Stromal cell of bone marrow (primary cell): ENCODE measurements at regions not wholly inside any gene's neighbourhood (a gene's known extent, or its start where the extent isn't known, plus 50 kb on each side); places are given as distances from the start of the nearest gene placed in this dataset.

Experiments
- DNase-seq: peaks from one replicate; pipeline ENCODE4 v3.0.0-alpha.2; 2012; ENCODE audit warnings: low read depth

DNA sequence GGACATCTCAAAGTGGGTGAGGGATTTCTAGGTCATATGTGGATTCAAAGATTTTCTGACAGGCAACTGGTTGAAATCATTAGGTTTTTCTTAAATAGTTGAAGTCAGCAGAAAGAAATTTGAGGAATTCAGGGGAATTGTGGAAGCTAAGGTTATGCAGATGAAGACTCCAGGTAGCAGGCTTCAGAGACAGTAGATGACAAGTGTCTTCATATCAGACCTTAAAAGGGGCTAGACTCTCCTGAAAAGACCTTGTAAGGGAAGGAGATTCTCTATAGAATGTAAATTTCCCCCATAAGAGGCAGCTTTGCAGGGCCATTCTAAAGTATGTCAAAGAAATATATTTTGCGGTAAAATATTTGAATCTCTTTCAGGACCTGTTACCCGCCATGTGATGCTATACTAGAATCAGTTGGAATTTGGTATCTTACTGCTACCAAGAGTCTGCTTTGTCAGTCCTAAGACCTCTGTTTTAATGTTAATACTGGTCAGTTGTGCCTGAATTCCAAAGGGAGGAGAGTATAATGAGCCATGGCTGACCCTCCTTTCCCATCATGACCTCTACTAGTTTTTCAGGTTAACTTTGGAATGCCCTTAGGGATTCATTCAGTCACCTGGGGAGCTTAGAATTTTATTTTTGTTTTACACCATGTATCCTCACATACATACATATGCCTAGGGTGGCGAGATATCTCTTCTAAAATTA, 1115.5 kb upstream of the SLC10A2 start:
- no peak for DNase-seq

DNA sequence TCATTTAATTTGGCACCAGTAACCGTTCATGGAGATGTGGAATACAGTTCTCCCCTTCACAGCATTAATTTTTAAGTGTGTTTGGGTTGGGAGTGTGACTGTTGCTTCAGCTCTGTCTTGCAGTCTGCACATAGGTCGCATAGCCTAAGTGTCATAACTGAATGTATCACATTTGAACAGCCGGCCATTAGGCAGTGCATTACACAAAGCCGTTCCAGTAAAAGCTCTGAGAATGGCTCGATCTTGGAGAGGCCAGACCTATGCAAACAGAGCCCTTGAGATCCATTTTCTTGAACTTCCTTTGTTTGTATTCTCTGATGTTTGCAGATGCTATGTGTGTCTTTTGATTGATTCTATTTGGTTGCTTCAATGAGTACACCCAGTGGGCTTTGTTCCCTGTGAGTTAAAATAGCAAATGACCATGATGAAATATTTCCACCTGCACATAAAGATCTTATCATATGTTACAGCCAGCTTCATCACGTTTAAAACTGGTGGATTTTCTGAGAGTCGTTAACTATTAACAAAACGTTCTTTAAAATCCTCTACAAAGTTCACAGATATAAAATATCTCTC, 1104.9 kb upstream of the SLC10A2 start:
- no peak for DNase-seq

DNA sequence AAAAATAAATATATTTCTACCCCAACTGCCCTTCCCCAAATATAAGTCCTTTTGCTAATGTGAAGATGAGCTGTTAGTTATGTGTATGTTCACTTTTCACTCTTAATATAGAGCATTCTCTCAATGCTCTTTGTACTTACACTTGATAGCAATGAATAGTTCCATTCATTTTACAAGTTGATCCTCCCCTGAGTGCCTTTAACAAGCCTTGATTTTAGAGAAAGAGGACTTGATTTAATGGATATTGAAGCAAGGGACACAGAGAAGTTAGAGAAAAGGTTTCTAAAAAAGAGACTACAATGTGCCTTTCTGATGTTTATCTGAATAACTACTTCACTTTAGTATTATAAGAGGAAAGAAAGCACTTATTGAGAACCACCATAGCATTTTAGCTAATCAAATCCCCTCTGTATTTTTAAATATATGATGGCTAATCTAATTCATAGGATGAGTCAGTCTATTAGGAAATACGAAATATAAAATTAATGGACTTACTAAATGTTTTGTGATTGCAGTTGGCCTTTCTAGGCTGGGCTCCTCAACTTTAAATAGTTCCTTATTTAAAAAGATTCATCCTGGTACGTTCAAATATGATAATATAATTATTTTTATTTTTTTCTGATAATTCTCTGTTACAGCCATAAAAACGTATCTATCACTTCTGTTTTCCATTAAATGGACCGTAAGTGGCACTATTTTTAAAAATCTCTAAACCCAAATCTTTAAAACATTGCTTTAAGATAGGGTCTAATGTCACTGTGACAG, 1097.8 kb upstream of the SLC10A2 start:
- no peak for DNase-seq

DNA sequence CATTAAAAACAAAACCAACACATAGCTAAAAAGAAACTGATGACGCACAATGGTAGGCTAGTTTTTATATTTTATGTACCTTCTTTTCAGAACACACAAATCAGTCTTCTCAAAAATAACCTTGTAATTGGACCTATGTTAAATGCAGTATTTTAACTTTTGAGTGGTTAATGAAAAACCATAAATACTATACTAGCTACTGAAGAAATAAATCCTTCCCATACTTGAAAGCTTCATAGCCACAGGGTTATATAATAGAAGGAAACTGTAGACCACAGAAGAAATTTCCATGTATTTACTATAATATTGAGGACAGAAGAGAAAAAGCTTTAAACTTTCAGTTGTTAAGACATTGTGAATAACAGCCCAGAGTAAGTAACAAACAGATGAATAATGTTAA, 1094.3 kb upstream of the SLC10A2 start:
- DNase-seq: no peak

DNA sequence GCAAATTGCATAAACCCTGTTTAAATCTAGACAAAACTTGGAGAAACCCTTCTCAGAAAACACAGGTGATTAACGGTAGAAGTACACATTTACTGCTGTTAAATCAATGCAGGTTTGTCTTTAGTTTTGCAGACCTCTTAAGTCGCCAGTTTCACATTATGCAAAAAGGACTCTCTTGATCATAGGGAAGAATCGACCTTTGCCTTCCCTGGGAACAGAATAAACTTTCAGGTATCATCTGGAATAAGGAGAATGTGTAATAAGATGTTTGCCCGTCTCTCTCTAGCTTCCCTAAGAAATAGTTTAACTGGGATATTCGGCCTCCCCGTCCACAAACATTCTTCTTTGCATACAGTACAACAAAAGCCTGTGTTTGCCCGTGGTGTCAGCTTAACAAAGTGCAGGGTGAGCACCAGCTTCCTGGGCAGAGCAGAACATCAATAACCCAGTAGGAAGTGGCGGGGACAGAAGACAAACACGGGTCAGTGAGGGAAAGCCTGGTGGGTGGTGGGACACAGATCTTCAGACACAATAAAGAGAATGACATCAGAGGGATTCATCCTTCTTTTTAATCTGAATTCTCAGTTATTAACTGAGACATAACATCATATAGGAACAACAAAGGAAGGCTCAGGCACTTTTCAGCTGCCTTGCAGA, 1077.7 kb upstream of the SLC10A2 start:
- DNase-seq: no peak

DNA sequence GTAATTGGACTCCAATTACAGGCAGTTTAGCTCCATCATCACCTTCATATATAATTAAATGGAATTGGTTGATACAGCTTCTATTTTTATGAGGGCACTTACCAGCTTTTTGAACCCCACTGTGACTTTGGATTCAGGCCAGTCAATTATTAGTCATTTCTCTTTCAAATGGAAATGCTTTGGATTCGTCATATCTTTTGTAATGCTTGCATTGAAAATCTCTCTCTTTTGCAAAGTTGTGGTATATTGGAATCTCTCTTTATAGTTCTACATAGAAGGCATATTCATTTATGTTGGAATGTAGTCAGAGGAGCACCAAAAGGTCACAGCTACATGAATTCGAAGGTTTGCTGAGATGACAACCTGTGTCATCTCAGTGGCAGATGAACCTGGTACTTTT, 1074.3 kb upstream of the SLC10A2 start:
- DNase-seq: no peak

DNA sequence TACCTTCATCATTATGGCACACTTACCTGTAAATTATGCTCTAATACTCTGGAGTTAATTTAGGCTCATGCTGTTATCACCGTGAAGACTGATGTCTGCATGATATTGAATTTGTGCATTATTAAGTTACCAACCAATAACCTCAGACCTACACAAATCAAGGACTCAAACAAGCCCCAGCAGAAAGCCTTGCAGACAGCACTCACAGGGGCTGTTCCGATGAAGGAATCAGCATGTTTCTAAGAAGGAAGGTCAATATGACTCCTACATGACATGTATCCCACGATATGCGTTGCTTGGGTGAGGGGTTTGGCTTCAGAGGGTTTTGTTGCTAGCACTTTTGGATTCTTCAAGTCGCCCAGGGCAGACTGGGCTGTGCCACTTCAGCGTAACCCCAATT, 1071.2 kb upstream of the SLC10A2 start:
- no peak for DNase-seq

DNA sequence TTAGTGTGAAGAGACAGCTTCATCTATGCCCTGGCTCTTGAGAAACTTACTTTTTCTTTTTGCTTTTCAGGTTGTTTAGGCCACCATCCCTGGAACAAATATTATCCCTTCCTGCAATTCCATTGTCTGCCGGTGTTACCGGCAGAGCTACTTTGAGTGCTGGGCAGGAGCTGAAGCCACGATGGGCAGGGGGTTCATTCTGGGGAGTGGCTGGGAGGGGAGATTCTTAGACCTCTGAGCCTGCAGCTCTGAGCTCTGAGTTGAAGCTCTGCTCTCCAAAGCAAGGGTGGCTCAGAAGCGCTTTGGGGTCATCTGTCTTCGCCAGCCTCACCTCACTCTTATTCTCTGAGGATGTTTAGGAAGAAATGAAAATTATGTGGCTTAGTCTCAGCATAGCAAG, 1066.6 kb upstream of the SLC10A2 start:
- DNase-seq: no peak

DNA sequence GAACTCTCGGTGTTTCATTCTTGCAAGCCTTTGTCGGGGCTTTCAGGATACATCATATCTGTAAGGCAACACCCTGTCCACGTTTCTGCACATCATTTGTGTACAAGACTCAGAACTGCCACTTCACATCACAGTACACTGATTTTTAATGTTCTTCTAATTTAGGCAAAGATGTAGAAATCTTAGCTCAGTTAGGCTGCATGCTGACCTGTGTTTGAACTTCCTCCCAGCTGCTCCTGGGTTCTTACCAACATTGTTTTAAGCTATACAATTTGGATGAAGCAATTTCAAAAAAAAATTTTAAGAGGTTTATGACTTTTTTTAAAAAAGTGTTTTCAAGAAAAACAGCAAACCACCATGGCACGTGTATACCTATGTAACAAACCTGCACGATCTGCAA, 1047.9 kb upstream of the SLC10A2 start:
- no peak for DNase-seq

DNA sequence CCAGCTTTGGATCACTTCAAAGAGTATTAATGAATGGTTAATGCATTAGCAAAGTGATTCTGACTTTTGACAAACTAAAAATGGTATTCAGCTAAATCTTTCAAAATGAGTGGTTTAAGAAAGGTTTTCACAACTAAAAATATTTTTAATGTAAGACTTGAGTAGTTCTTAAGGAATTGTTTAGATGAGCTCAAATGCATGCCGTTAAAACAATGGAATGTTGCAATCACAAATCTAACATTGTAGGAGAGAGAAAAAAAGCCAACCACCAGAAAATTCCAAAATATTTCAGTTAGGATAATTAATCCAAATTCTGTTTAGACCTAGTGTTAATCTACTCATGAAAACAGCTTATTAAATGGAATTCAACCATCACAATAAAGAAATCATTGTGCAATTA, 1044.8 kb upstream of the SLC10A2 start:
- no peak for DNase-seq

DNA sequence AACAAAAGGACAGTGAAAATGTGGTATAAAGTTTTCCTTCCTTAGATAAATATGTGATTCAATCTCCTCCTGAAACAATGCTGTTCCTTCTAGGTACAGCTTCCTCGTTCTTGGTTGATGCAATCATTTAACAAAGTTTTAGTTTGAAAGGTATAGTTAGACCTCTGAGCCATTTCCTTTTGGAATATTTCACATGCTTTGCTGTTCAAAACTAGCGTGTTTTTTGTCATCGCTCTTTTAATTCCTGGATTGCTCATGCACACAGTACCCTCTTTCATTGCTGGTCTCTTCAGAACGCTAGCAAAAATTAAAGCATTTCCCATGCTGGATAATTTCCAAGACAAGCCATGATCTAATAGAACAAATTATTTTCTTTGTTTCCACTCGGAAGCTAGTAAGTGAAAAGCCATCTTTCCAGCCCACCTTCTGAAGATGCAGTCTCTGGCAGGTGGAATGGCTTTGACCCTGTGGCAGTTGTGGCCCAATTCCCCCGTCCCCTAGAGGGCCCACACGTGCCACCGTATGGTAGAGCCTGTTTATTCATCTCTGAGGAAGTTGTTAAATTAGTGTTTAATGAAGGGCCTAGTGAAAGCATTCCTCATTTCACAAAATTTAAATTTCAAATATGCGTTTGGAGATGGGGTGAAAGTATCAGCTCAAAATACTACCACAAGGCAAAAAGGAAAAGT, 1040.6 kb upstream of the SLC10A2 start:
- no peak for DNase-seq

DNA sequence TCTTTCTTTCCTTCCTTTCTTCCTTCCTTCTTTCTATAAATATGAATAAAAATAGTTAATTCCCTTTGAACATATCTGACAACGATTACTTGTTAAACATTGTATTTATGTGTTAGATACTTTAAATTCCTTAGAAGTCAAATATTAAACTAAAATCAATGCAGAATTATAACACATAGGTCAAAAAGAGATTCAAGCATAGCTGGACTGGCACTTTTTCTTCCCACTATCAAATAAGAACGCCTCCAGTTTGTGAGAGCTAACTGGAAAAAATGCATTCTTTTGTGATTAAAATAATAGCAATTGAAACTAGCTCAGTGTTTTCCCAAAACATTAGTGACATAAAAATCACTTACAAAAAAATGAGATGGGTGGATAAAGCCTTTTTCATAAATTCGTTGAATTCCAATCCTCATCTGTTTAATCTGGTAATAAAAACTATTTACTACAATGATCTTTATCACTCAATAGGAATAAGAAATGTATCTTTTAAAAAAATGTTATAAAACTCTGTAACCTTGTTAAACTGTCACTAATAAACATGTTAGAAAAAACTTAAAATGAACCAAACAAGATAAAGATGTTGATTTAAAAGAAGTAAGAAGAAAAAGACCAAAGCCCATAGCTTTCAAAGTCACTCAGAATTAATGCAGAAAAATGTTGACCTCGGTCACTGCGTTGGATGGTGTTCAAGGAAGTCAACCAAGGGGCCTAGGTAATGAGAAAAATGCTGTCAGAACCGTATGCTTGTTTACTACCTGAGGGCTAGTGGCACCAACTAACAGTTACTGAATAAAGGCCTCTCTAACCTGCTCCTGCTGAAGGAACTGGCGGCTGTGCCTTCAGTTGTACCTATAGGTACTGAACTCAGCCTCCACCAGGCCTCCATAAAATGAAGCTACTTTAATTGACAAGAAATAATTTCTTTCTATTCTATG, 1039.5 kb upstream of the SLC10A2 start:
- DNase-seq: no peak

DNA sequence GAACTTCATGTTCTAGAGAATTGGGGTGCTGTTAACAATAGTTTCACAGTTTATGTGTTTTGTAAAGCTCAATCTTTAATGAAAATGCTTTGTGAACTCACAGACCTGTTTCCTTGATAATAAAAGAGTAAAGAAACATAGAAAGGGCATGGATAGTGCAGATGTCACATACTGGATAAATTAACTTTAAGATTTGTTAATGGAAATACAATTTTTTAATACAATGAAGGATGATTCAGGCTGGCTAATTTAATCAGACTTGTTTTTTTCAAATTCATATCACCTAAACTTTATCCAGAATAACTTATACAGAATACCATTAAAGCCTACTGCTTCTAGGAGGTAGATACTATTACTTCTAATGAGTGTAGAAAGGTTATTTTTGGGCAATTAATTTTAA, 1033.5 kb upstream of the SLC10A2 start:
- DNase-seq: no peak

DNA sequence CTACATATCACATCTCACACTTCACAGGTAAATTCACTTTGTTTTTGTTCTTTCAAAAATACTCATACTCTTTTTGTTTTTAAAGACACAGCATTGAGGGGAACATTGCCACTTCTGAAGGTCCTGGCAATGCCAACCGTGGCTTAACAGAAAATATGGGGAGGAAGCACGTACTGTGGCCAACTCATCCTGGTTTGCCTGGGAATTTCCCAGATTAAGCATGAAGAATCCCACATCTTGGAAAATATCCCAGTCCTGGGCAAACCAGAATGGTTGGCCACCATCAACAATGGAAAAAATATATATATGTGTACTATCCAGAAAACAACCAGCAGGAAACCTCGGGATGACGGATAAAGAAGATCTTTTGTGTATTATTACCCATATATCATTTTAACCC, 1032.2 kb upstream of the SLC10A2 start:
- DNase-seq: no peak

DNA sequence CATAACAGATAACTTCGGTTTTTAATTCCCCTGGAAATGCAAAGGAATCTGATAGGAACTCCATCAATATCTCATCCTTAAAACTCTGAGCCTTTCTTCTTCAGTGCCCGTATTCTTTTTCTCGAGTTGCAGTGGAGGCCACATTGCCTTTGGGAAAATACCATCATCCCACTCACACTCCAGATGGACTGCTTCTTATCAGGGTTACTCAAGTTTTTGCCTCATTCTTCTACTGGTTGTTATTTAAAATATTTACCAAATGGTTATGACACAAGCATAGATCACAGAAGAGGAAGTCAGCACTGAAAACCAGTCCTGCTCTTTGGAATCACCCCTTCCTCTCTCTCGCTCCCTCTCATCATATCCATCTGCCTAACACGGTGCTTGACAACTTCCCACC, 1020.5 kb upstream of the SLC10A2 start:
- no peak for DNase-seq

DNA sequence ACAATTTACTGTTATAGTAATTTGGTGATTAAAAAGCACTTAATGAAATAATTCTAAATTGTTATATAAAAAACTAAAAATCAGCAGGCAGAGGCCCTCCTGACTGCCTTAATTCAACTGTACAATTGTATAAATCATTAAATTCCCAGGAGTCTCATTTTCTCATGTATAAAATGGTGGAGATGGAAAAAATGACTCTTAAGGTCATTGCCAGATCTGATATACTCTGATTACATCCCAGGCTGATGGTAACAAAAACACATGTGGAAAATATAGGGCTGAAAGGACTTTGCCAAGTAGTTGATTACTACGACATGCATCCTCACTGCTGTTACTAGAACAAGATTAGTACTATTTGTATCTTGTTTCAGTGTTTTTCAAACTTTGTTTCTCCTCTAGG, 1020.0 kb upstream of the SLC10A2 start:
- no peak for DNase-seq

DNA sequence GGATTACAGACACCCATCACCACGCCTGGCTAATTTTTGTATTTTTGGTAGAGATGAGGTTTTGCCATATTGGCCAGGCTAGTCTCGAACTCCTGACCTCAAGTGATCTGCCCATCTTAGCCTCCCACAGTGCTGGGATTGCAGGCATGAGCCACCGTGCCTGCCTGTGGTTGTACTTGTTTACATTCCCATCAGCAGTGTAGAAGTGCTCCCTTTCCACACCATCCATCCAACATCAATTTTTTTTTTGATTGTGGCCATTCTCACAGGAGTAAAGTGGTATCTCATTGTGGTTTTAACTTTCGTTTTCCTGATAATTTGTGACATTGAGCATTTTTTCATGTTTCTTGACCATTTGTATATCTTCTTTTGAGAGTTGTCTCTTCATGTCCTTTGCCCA, 1019.4 kb upstream of the SLC10A2 start:
- DNase-seq: no peak

DNA sequence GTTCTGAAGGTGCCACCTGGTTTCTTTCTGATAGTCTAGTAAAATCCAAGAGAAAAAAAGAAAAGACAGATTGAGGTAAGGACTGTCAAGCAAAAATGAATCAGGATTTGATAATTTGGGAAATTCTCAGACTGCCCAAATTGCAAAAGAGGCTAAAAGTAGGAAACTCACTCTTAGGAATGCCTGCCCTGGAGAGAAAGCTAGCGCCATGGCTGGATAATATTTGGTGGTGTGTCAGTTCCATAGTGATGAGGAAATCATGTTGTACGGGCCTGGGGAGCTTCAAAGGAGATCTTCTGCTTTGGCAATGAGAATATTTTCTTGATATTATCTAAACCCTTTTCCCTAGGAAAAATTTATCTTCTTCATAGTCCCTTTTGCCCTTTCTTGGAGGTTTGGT, 1008.1 kb upstream of the SLC10A2 start:
- no peak for DNase-seq

DNA sequence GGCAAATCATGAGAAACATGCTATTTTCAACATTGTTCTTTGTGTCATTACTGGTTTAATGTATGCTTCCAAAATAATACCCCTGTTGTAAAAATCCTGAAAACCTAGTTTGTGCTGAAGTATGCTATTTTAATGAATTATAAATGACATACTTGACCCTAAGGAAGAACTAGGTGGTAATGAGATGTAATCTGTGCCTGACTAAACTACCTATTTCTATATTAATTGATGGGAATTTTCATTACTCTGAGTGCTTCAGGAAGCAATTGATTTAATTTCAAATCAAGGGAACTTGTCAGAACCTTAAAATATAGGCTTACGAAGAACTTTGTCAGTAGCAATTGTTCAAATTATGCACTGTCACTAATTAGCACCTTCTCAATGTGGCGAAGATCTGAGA, 1005.6 kb upstream of the SLC10A2 start:
- DNase-seq: no peak

DNA sequence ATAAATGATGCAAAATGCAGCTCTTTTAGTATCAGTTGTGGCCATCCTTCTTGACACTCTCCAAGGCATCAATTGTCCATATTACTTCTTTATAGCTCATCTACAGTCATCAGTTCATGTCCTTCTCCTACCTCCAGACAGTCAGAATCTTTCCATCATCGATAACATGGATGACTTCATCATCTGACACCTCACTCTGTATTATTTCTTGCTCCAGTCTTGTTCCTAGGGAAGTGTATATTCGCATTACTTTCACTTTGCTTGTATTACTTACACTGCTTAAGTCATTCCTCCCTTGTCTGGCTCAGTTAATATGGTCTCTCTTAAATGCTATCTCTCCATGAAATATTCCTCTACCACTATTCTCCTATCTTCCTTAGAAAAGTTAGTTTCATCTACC, 999.1 kb upstream of the SLC10A2 start:
- DNase-seq: no peak

DNA sequence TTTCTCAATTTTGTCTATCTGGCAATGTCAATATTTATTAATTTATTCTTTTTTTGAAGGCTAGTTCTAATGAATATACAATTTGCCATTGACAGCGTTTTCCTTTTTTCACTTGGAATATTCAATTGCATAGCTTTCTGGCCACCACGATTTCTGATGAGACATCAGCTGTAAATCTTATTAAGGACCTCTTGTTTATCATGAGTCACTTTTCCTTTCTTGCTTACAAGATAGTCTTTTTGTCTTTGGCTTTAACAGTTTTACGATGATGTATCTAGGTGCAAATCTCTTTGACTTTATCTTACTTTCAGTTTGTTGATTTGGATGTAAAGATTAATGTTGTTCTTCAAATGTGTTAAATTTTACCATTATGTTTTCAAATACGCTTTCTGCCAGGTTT, 991.6 kb upstream of the SLC10A2 start:
- no peak for DNase-seq
